ENCODE measurements at regions not wholly inside any gene's neighbourhood (a gene's known extent, or its start where the extent isn't known, plus 50 kb on each side); places are given as distances from the start of the nearest gene placed in this dataset.

GRCh38 chr20:39117491-39117890 lies 155.3 kb downstream of the DHX35 start:
- no peak for TF ChIP-seq CTCF (conservative IDR thresholded peaks at IDR 0.05)
- no peak for TF ChIP-seq EZH2 (IDR thresholded peaks at IDR 0.05; ENCODE audit: low read depth)
